Effector memory CD8-positive, alpha-beta T cell (primary cell): ENCODE measurements at regions not wholly inside any gene's neighbourhood (a gene's known extent, or its start where the extent isn't known, plus 50 kb on each side); places are given as distances from the start of the nearest gene placed in this dataset.

Experiments used
- ATAC-seq: fragments of 150-1000 bp; cut with Tn5 transposase; replicated peaks from 2 replicates; pipeline ENCODE4 v1.10.0; 2021; ENCODE audit warnings: mild to moderate bottlenecking, moderate library complexity
- DNase-seq, 3 experiments: peaks; one replicate each; pipeline ENCODE4 v3.0.0; 2021
- H3K27ac Mint-ChIP-seq, 2 donors: one replicate each; pipeline ENCODE4 v1.8.0; 2022; ENCODE audit warnings: mild to moderate bottlenecking in 2 of 2, mixed read lengths in 2 of 2, moderate library complexity in 2 of 2
- H3K27me3 Mint-ChIP-seq, 2 donors: one replicate each; pipeline ENCODE4 v1.8.0; 2022; ENCODE audit warnings: mixed read lengths in 2 of 2
- H3K36me3 Mint-ChIP-seq: one replicate; pipeline ENCODE4 v1.8.0; 2022; ENCODE audit warnings: mild to moderate bottlenecking, moderate library complexity, mixed read lengths; ENCODE audit not compliant: insufficient read depth
- H3K4me1 Mint-ChIP-seq, 2 donors: one replicate each; pipeline ENCODE4 v1.8.0; 2022; ENCODE audit warnings: low read depth in 2 of 2, mixed read lengths in 2 of 2
- H3K4me3 Mint-ChIP-seq, 2 donors: one replicate each; pipeline ENCODE4 v1.8.0; 2022; ENCODE audit warnings: mild to moderate bottlenecking in 2 of 2, mixed read lengths in 2 of 2, moderate library complexity in 2 of 2
- H3K9me3 Mint-ChIP-seq, 2 donors: one replicate each; pipeline ENCODE4 v1.8.0; 2022; ENCODE audit warnings: mixed read lengths in 2 of 2

GRCh38 chr16:86373276-86373901 is 136.9 kb upstream of the FOXF1 start:
- no peaks in the 10 kb centered on the region for H3K36me3 Mint-ChIP-seq
- no peak overlapping the region for H3K27ac Mint-ChIP-seq
- DNase-seq (no peak), ATAC-seq (no peak)
- peaks cover 9 to 55% of the 10 kb centered on the region in 2 donors for H3K27me3 Mint-ChIP-seq
- peaks cover 0 to 9% of the 10 kb centered on the region in 2 donors for H3K9me3 Mint-ChIP-seq
- H3K4me1 Mint-ChIP-seq = no peaks in the 10 kb centered on the region
- no peak overlapping the region for H3K4me3 Mint-ChIP-seq

- DNase-seq = no peak
- H3K27me3 Mint-ChIP-seq = peaks cover 9 to 49% of the 10 kb centered on the region in 2 donors
- H3K4me3 Mint-ChIP-seq = no peak overlapping the region
- ATAC-seq = no peak
- no peak overlapping the region for H3K27ac Mint-ChIP-seq
- no peaks in the 10 kb centered on the region for H3K36me3 Mint-ChIP-seq
- H3K4me1 Mint-ChIP-seq = no peaks in the 10 kb centered on the region
- peaks cover 0 to 9% of the 10 kb centered on the region in 2 donors for H3K9me3 Mint-ChIP-seq
These were observed 135.7 kb upstream of the FOXF1 start for GRCh38 chr16:86374603-86375130.

- Mint-ChIP-seq H3K36me3 (no peaks in the 10 kb centered on the region), H3K27ac (no peak overlapping the region), H3K27me3 (peaks cover 9 to 44% of the 10 kb centered on the region in 2 donors), H3K4me1 (no peaks in the 10 kb centered on the region), H3K9me3 (peaks cover 0 to 9% of the 10 kb centered on the region in 2 donors), H3K4me3 (no peak overlapping the region)
- ATAC-seq = no peak
- no peak for DNase-seq
These were observed 135.0 kb upstream of the FOXF1 start for GRCh38 chr16:86375364-86375763.

DNA sequence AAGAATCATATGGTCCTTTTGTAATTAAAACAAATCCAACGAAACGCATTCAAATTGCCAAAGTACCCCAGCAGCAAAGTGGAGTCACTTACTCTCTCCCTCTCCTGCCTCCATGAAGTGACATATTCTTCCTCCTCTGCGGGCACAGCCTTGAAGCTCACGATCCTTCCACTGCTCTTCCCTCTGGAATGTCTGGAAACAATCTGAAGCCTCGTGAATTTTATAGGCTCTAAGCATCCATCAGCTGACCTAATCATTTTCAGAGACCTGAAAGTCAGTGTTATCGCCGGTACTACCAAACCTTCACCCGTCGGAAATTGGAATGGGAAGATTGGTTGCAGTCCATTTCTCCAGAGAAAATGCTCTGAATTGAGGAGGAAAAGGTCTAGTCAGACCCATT is 134.5 kb upstream of the FOXF1 start:
- no peaks in the 10 kb centered on the region for H3K4me1 Mint-ChIP-seq
- peaks cover 11 to 44% of the 10 kb centered on the region in 2 donors for H3K27me3 Mint-ChIP-seq
- peaks cover 0 to 9% of the 10 kb centered on the region in 2 donors for H3K9me3 Mint-ChIP-seq
- H3K27ac Mint-ChIP-seq = no peak overlapping the region
- H3K36me3 Mint-ChIP-seq = no peaks in the 10 kb centered on the region
- ATAC-seq (no peak), DNase-seq (no peak)
- H3K4me3 Mint-ChIP-seq = no peak overlapping the region

GRCh38 chr16:86376837-86377236 is 133.5 kb upstream of the FOXF1 start:
- Mint-ChIP-seq H3K36me3 (no peaks in the 10 kb centered on the region), H3K27me3 (peaks cover 18 to 44% of the 10 kb centered on the region in 2 donors), H3K4me3 (no peak overlapping the region), H3K9me3 (peaks cover 0 to 9% of the 10 kb centered on the region in 2 donors), H3K27ac (no peak overlapping the region), H3K4me1 (no peaks in the 10 kb centered on the region)
- DNase-seq = no peak
- ATAC-seq = no peak

- ATAC-seq = no peak
- H3K9me3 Mint-ChIP-seq = peaks cover 0 to 9% of the 10 kb centered on the region in 2 donors
- no peaks in the 10 kb centered on the region for H3K4me1 Mint-ChIP-seq
- no peak overlapping the region for H3K4me3 Mint-ChIP-seq
- no peaks in the 10 kb centered on the region for H3K36me3 Mint-ChIP-seq
- DNase-seq = no peak
- H3K27me3 Mint-ChIP-seq = peaks cover 12 to 44% of the 10 kb centered on the region in 2 donors
- H3K27ac Mint-ChIP-seq = no peak overlapping the region
These were observed 132.9 kb upstream of the FOXF1 start for GRCh38 chr16:86377251-86378022.

- no peaks in the 10 kb centered on the region for H3K4me1 Mint-ChIP-seq
- H3K9me3 Mint-ChIP-seq = peaks cover 0 to 9% of the 10 kb centered on the region in 2 donors
- no peaks in the 10 kb centered on the region for H3K36me3 Mint-ChIP-seq
- H3K27ac Mint-ChIP-seq = no peak overlapping the region
- peaks cover 13 to 44% of the 10 kb centered on the region in 2 donors for H3K27me3 Mint-ChIP-seq
- DNase-seq = no peak
- no peak overlapping the region for H3K4me3 Mint-ChIP-seq
- ATAC-seq = no peak
These were observed 132.2 kb upstream of the FOXF1 start for GRCh38 chr16:86378128-86378527.

DNA sequence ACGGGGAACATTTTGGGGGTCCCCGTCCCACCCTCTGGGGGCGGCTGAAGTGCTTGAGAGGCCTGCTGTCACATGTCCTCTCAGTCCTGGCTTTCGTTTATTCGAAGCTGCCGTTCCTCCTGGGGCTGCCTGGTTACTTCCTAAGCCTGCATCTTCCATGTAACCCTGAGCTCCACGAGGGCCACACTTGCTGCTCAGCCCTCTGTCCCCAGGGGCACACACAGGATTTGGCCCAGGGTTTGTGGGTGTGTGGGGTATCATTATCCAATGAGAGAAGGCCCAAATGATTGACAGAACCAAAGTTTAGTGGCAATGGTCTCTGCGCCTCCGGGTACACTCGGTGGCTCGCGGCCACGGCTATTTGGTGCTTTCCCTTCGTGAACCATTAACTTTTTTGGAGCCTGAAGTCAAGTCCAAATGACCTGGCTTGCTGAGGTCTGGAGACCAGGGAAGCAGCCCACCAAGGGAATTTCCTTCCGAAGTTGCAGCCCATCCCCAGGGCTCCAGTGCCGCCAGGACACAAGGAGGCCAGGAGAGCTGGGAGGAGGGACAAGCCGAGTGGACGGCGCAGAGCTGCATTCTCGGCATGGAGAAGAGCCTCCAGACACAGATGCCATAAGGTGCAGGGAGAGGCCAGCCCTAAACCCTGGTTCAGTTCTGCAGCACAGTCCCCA is 131.4 kb upstream of the FOXF1 start:
- DNase-seq (no peak), ATAC-seq (no peak)
- Mint-ChIP-seq H3K9me3 (peaks cover 0 to 9% of the 10 kb centered on the region in 2 donors), H3K27ac (no peak overlapping the region), H3K36me3 (no peaks in the 10 kb centered on the region), H3K27me3 (peaks cover 22 to 47% of the 10 kb centered on the region in 2 donors), H3K4me1 (no peaks in the 10 kb centered on the region), H3K4me3 (no peak overlapping the region)

DNA sequence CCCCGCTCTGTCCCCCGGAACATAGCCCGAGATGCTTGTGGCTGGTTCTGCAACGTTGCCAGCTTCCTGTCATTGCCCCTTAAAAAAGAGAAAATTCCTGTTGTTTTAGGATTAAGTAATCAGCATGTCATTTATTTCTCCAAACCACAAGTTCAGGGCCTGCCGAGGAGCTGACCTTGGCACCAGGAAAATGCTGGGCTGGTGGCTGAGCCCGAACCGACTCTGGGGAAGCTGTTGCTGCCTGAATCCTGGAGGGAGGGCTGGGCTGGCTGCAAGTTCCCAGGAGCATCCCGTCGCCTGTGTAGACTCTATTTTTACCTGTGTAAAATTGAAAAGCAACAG is 130.9 kb upstream of the FOXF1 start:
- Mint-ChIP-seq H3K27me3 (peaks cover 25 to 53% of the 10 kb centered on the region in 2 donors), H3K36me3 (no peaks in the 10 kb centered on the region), H3K27ac (no peak overlapping the region), H3K9me3 (peaks cover 0 to 7% of the 10 kb centered on the region in 2 donors), H3K4me1 (no peaks in the 10 kb centered on the region), H3K4me3 (no peak overlapping the region)
- no peak for ATAC-seq
- no peak for DNase-seq

DNA sequence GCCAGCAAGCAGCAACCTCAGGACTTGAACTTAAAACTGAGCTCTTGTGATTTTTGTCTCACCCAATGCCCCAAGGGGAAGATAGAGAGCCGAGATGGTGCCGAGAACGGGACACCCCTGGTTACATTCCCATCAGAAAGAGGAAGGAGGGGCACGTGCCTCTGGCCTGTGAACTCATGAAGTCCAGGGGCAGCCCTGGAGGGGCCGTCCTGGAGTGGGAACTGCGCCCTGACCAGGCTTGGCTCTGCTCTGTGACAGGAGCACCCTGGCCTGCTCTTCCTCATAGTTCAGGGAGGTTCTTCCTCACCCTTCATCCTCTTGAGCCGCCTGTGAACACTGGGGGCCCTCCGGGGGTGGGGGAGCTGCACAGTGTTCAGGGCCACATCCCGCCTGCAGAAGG is 130.3 kb upstream of the FOXF1 start:
- Mint-ChIP-seq H3K4me1 (no peaks in the 10 kb centered on the region), H3K36me3 (no peaks in the 10 kb centered on the region), H3K4me3 (no peak overlapping the region), H3K27ac (no peak overlapping the region), H3K9me3 (peaks cover 0 to 2% of the 10 kb centered on the region in 2 donors), H3K27me3 (peaks cover 25 to 58% of the 10 kb centered on the region in 2 donors)
- no peak for ATAC-seq
- no peak for DNase-seq

GRCh38 chr16:86381491-86381890 is 128.8 kb upstream of the FOXF1 start:
- peaks cover 25 to 63% of the 10 kb centered on the region in 2 donors for H3K27me3 Mint-ChIP-seq

GRCh38 chr16:86382067-86382773 is 128.1 kb upstream of the FOXF1 start:
- Mint-ChIP-seq H3K9me3 (no peaks in the 10 kb centered on the region), H3K4me3 (no peak overlapping the region), H3K36me3 (no peaks in the 10 kb centered on the region), H3K27me3 (peaks cover 25 to 65% of the 10 kb centered on the region in 2 donors), H3K4me1 (no peaks in the 10 kb centered on the region), H3K27ac (no peak overlapping the region)
- ATAC-seq (no peak), DNase-seq (no peak)

More at GRCh38 chr16:86381491-86381890, 128.8 kb upstream of the FOXF1 start:
- H3K4me3 Mint-ChIP-seq = no peak overlapping the region
- no peaks in the 10 kb centered on the region for H3K4me1 Mint-ChIP-seq
- no peak overlapping the region for H3K27ac Mint-ChIP-seq
- no peak for DNase-seq
- no peak for ATAC-seq
- H3K9me3 Mint-ChIP-seq = no peaks in the 10 kb centered on the region
- H3K36me3 Mint-ChIP-seq = no peaks in the 10 kb centered on the region

DNA sequence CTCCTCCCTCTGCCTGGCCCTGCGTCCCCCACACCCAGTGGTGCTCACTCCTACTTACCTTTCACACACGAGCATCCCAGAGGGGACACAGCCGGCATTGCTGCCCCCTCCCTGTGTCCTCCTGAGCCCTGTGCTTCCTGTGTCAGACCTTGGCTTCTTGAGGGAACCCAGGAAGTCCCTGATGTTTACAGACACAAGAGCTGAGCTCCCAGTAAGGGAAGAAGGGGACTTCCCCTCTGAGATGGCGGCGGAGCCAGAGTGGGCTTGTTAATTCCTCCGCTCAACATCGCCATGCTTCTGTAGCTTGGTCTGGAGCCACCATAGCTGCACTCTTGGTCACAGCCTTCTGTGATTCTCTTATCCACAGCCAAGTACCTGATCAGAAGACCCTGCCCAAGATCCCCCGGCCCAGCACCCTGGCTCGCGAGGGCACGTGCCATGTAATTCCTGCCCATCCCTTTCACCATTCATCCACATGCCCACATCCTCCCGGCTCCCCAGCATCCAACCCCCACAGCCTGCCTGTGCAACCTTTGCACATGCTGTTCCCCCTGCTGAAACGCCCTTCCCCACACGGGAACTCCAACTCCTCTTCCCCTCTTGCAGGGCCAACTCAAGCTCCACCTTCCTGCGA is 127.4 kb upstream of the FOXF1 start:
- Mint-ChIP-seq H3K27ac (no peak overlapping the region), H3K4me1 (no peaks in the 10 kb centered on the region), H3K36me3 (no peaks in the 10 kb centered on the region), H3K4me3 (no peak overlapping the region), H3K27me3 (peaks cover 25 to 71% of the 10 kb centered on the region in 2 donors), H3K9me3 (no peaks in the 10 kb centered on the region)
- DNase-seq (no peak), ATAC-seq (no peak)
